Esophagus muscularis mucosa (tissue), 4 donors: ENCODE measurements at regions not wholly inside any gene's neighbourhood (a gene's known extent, or its start where the extent isn't known, plus 50 kb on each side); places are given as distances from the start of the nearest gene placed in this dataset.

ENCODE experiments used
- DNase-seq: peaks from one replicate; pipeline ENCODE4 v3.0.0-alpha.2; 2017; ENCODE audit errors: extremely low spot score
- H3K27ac ChIP-seq, 4 donors: fragments of 200-600 bp; sonication (generic); replicated peaks in 1 of 4; 1 replicate in 3 of 4; 2 replicates in 1 of 4; pipeline ENCODE4 v1.5.1; 2016 to 2019; ENCODE audit warnings: mild to moderate bottlenecking in 1 of 4
- H3K27me3 ChIP-seq, 4 donors: fragments of 200-600 bp; sonication (generic); one replicate each; pipeline versions ENCODE4 v1.5.1 to v1.6.0; 2016 to 2019
- H3K36me3 ChIP-seq, 4 donors: fragments of 200-600 bp; sonication (generic); one replicate each; pipeline ENCODE4 v1.5.1; 2016 to 2019
- H3K4me1 ChIP-seq, 4 donors: fragments of 200-600 bp; sonication (generic); one replicate each; pipeline ENCODE4 v1.5.1; 2016 to 2019
- H3K4me3 ChIP-seq, 4 donors: fragments of 200-600 bp; sonication (generic); 1 replicate in 2 of 4; 2 replicates in 2 of 4; pipeline ENCODE4 v1.5.1; 2016 to 2019; ENCODE audit warnings: mild to moderate bottlenecking in 4 of 4, moderate library complexity in 1 of 4
- H3K9me3 ChIP-seq, 4 donors: fragments of 200-600 bp; sonication (generic); 1 replicate in 3 of 4; 2 replicates in 1 of 4; pipeline ENCODE4 v1.5.1; 2016 to 2019
- EP300 ChIP-seq: sonication (generic); formaldehyde crosslinking; IDR thresholded peaks from one replicate; pipeline ENCODE4 v1.6.1; 2017; ENCODE audit warnings: antibody characterized with exemption
- POLR2A ChIP-seq: fragments of 450-650 bp; IDR thresholded peaks from one replicate; pipeline ENCODE4 v1.6.1; 2017; ENCODE audit warnings: antibody characterized with exemption, moderate library complexity, mild to moderate bottlenecking, low read depth
- POLR2AphosphoS5 ChIP-seq, 2 donors: sonication (generic); formaldehyde crosslinking; IDR thresholded peaks; one replicate each; pipeline ENCODE4 v1.6.1; 2017; ENCODE audit warnings: antibody characterized with exemption in 2 of 2
- WGBS: methylation state at CpG from one replicate; pipeline ENCODE4 v1.1.5; 2018; 5-methylcytosine and 5-hydroxymethylcytosine counted together
- intact Hi-C: fragments of 100-400 bp; cut with DNase I; formaldehyde crosslinking; loops from one replicate; pipeline ENCODE4 v1.15.1; 2023
- TF ChIP-seq, protein P1 (sequence below), 3 experiments: fragments of 200-600 bp in 2 of 3; fragments of 450-650 bp in 1 of 3; sonication (generic) in 2 of 3; IDR thresholded peaks; one replicate each; pipeline ENCODE4 v1.5.1; 2017 to 2019; ENCODE audit warnings: antibody characterized with exemption in 3 of 3, mild to moderate bottlenecking in 2 of 3, moderate library complexity in 1 of 3

DNA sequence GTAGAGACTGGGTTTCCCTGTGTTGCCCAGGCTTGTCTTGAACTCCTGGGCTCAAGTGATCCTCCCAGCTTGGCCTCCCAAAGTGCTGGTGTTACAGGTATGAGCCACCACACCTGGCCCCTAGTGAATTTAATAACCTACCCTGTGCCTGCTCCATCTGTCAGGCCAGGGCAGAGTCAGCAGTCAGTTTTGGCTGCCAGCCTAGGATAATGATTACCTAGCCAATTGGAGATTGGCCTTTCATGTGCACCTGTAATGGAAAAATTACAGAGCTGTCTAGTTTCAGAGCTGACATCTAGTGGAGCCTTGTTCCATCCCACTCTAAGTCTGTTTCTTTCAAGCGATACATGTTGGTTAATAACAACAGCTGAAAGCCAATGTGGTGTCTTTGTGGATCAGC is 92.0 kb downstream of the DIRAS3 start:
- no peak overlapping the region for H3K27ac ChIP-seq
- H3K36me3 ChIP-seq, result no peaks in the 10 kb centered on the region
- H3K9me3 ChIP-seq, result peaks cover 0 to 15% (median 8%) of the 10 kb centered on the region in 4 donors
- H3K4me1 ChIP-seq, result peaks cover 0 to 9% (median 4%) of the 10 kb centered on the region in 4 donors
- intact Hi-C loops, result no loop called here
- WGBS, result 100% methylated on average over 1 of the region's 1 CpG
- TF ChIP-seq EP300, result no peak
- no peak for TF ChIP-seq POLR2A
- TF ChIP-seq, protein P1, sequence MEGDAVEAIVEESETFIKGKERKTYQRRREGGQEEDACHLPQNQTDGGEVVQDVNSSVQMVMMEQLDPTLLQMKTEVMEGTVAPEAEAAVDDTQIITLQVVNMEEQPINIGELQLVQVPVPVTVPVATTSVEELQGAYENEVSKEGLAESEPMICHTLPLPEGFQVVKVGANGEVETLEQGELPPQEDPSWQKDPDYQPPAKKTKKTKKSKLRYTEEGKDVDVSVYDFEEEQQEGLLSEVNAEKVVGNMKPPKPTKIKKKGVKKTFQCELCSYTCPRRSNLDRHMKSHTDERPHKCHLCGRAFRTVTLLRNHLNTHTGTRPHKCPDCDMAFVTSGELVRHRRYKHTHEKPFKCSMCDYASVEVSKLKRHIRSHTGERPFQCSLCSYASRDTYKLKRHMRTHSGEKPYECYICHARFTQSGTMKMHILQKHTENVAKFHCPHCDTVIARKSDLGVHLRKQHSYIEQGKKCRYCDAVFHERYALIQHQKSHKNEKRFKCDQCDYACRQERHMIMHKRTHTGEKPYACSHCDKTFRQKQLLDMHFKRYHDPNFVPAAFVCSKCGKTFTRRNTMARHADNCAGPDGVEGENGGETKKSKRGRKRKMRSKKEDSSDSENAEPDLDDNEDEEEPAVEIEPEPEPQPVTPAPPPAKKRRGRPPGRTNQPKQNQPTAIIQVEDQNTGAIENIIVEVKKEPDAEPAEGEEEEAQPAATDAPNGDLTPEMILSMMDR (IDR thresholded peaks at IDR 0.05), result no peak
- TF ChIP-seq POLR2AphosphoS5 (IDR thresholded peaks at IDR 0.05), result no peak
- H3K27me3 ChIP-seq, result no peaks in the 10 kb centered on the region
- DNase-seq, result no peak
- no peak overlapping the region for H3K4me3 ChIP-seq

DNA sequence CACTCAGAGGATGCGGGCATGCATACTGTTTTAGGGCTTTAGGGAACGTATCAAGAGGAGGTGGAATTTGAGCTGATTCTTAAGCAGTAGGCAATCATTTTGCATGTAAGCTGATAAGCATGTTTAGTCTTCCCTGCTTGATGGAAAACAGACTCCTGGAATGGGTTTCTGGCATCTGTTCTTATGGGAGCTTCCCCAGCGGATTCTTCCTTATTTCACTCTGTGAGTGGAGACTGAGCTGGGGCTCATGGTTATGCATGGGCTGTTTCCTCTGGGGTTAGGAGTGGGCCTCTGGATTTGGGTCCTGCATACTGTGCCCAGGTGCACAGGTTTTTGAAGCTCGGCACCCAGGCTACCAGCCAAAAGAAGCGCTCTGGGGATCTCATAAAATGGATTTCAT is 93.4 kb downstream of the DIRAS3 start:
- no peak for DNase-seq
- Histone ChIP-seq H3K4me1 (peaks cover 0 to 9% (median 4%) of the 10 kb centered on the region in 4 donors), H3K27ac (no peak overlapping the region), H3K9me3 (peaks cover 0 to 1% (median 0%) of the 10 kb centered on the region in 4 donors), H3K36me3 (no peaks in the 10 kb centered on the region), H3K27me3 (no peaks in the 10 kb centered on the region), H3K4me3 (no peak overlapping the region)
- intact Hi-C loops, result no loop called here
- WGBS, result 53% methylated on average over 5 of the region's 5 CpGs
- TF ChIP-seq, protein P1 (IDR thresholded peaks at IDR 0.05), result no peak
- TF ChIP-seq POLR2AphosphoS5 (IDR thresholded peaks at IDR 0.05) (no peak), EP300 (no peak), POLR2A (no peak)

DNA sequence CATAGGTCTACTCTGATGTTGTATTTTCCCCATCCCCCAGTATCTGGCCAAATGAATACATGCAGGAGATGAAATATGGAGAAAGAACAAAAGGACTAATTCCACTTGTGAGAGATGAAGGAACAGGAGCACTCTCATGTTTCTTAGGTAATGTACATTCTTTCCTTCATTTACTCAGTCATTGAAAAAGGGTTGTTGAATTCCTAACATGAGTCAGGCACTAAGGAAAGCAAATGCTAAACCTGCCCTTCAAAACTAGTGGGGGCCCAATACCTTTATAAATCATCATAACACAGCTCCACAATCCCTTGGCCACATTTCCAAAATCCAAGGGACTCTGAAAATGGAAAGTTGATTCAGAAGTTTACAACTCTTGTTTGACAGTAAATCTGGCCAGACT is 94.3 kb downstream of the DIRAS3 start:
- Histone ChIP-seq H3K4me1 (peaks cover 0 to 9% (median 4%) of the 10 kb centered on the region in 4 donors), H3K36me3 (no peaks in the 10 kb centered on the region), H3K4me3 (no peak overlapping the region), H3K27me3 (no peaks in the 10 kb centered on the region), H3K9me3 (no peaks in the 10 kb centered on the region), H3K27ac (no peak overlapping the region)
- intact Hi-C loops, result no loop called here
- no peak for DNase-seq
- TF ChIP-seq POLR2A, result no peak
- TF ChIP-seq POLR2AphosphoS5 (IDR thresholded peaks at IDR 0.05), result no peak
- TF ChIP-seq EP300, result no peak
- TF ChIP-seq, protein P1 (IDR thresholded peaks at IDR 0.05), result no peak

DNA sequence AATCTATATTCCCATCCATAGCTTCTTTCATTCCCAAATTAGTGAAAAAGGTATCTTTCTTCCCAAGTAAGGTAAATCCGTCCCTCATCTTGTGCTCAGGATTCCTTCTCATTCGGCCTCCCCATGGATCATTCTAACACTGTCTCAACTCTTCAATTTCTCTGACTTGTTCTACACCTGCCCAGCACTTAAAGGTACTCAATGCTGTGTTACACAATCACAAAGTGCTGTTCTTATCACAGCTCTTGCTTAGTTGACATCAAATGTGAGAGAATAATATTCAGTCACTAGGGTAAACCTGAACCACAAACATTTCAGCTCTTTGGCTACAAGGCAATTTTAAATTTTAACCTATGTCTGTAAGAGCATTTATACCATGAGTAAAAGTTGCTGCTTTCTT is 94.8 kb downstream of the DIRAS3 start:
- no peak for TF ChIP-seq POLR2A
- TF ChIP-seq, protein P1 (IDR thresholded peaks at IDR 0.05), result no peak
- TF ChIP-seq EP300, result no peak
- TF ChIP-seq POLR2AphosphoS5 (IDR thresholded peaks at IDR 0.05), result no peak
- Histone ChIP-seq H3K9me3 (no peaks in the 10 kb centered on the region), H3K27me3 (no peaks in the 10 kb centered on the region), H3K36me3 (no peaks in the 10 kb centered on the region), H3K4me3 (no peak overlapping the region), H3K4me1 (peaks cover 0 to 9% (median 4%) of the 10 kb centered on the region in 4 donors), H3K27ac (no peak overlapping the region)
- DNase-seq, result no peak
- intact Hi-C loops, result no loop called here
- WGBS, result 96% methylated on average over 2 of the region's 2 CpGs

DNA sequence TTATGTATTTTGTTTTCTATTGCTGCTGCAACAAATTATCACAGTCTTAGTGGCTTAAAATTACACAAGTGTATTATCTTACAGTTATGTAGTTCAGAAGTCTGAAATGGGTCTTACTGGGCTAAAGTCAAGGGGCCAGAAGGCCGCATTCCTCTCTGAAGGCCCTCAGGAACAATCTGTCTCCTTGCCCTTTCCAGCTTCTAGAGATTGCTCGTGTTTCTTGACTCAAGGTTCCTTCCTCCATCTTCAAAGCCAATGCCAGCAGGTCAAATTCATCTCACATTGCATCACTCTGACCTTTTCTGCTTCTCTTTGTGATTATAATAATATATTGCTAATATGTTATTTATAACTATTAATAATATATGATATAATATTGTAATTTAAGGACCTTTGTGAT is 97.1 kb downstream of the DIRAS3 start:
- no peak for DNase-seq
- no peak for TF ChIP-seq EP300
- TF ChIP-seq POLR2AphosphoS5 (IDR thresholded peaks at IDR 0.05), result no peak
- intact Hi-C loops, result no loop called here
- H3K27me3 ChIP-seq, result no peaks in the 10 kb centered on the region
- no peaks in the 10 kb centered on the region for H3K36me3 ChIP-seq
- peaks cover 0 to 9% (median 4%) of the 10 kb centered on the region in 4 donors for H3K4me1 ChIP-seq
- WGBS, result 92% methylated on average over 2 of the region's 2 CpGs
- no peaks in the 10 kb centered on the region for H3K9me3 ChIP-seq
- H3K27ac ChIP-seq, result no peak overlapping the region
- H3K4me3 ChIP-seq, result no peak overlapping the region
